ENCODE measurements at regions not wholly inside any gene's neighbourhood (a gene's known extent, or its start where the extent isn't known, plus 50 kb on each side); places are given as distances from the start of the nearest gene placed in this dataset.

- WGBS (ENCODE audit: low lambda C conversion rate), result 80% methylated on average over 5 of the region's 10 CpGs
- H3K79me2 ChIP-seq (ENCODE audit: insufficient read depth, low read length), result no peaks in the 10 kb centered on the region
- H3K4me2 ChIP-seq (ENCODE audit: low read depth, low read length), result no peak overlapping the region
- ATAC-seq, result no peak
- ChIA-PET POLR2A (no interaction called here), CTCF (ENCODE audit: low intra/inter-chr PET ratio, low total read pairs) (no interaction called here)
- intact Hi-C loops (cut with micrococcal nuclease; ENCODE audit: unreplicated experiment), result no loop called here
- no TSS peak for BruUV-seq (replicated peaks)
- TF ChIP-seq SUZ12 (IDR thresholded peaks at IDR 0.05; ENCODE audit: low read depth, low read length) (no peak), ZNF619 (CRISPR knock-in tag; IDR thresholded peaks at IDR 0.05) (no peak)
- no peak for FAIRE-seq
- H3K27me3 ChIP-seq (ENCODE audit: control insufficient read depth in 1 of 2, insufficient read depth in 2 of 2, low read length in 2 of 2), result peaks cover 0 to 23% of the 10 kb centered on the region in 2 experiments; a peak in 1 of 5 replicates
- H3K9ac ChIP-seq (ENCODE audit: insufficient read depth, low read depth, low read length), result no peak overlapping the region
- no peak overlapping the region for H3K4me3 ChIP-seq (replicated peaks in 1 of 3; ENCODE audit: insufficient read depth in 1 of 3, low read depth in 2 of 3, low read length in 3 of 3)
- in situ Hi-C loops (cut with HindIII; ENCODE audit: extremely low pct_ligation_motif_present, low pct_unique_long_range_greater_than_20kb), result no loop called here
- H3K9me3 ChIP-seq (ENCODE audit: low read length), result no peaks in the 10 kb centered on the region
- H3K4me1 ChIP-seq (ENCODE audit: insufficient read depth, low read length), result no peaks in the 10 kb centered on the region
- no peak overlapping the region for H2AFZ ChIP-seq (ENCODE audit: low read length)
- no peak for DNase-seq (ENCODE audit: low spot score)
- H4K20me1 ChIP-seq (ENCODE audit: insufficient read depth, low read length), result no peaks in the 10 kb centered on the region
- no peak overlapping the region for H3K27ac ChIP-seq (ENCODE audit: extremely low read length, insufficient read depth, low read length)
- no peaks in the 10 kb centered on the region for H3K36me3 ChIP-seq (replicated peaks in 1 of 2; ENCODE audit: control insufficient read depth in 1 of 2, insufficient read depth in 2 of 2, low read length in 2 of 2)
These were observed 137.1 kb upstream of the SMIM23 start for GRCh38 chr5:171648279-171649074.

- FAIRE-seq, result no peak
- Histone ChIP-seq H3K4me2 (ENCODE audit: low read depth, low read length) (no peak overlapping the region), H3K4me1 (ENCODE audit: insufficient read depth, low read length) (no peaks in the 10 kb centered on the region), H3K4me3 (replicated peaks in 1 of 3; ENCODE audit: insufficient read depth in 1 of 3, low read depth in 2 of 3, low read length in 3 of 3) (no peak overlapping the region), H3K9ac (ENCODE audit: insufficient read depth, low read depth, low read length) (no peak overlapping the region), H3K27ac (ENCODE audit: extremely low read length, insufficient read depth, low read length) (no peak overlapping the region), H4K20me1 (ENCODE audit: insufficient read depth, low read length) (no peaks in the 10 kb centered on the region), H3K9me3 (ENCODE audit: low read length) (no peaks in the 10 kb centered on the region), H3K27me3 (ENCODE audit: control insufficient read depth in 1 of 2, insufficient read depth in 2 of 2, low read length in 2 of 2) (peaks cover 0 to 23% of the 10 kb centered on the region in 2 experiments; a peak in 1 of 5 replicates), H3K36me3 (replicated peaks in 1 of 2; ENCODE audit: control insufficient read depth in 1 of 2, insufficient read depth in 2 of 2, low read length in 2 of 2) (no peaks in the 10 kb centered on the region), H3K79me2 (ENCODE audit: insufficient read depth, low read length) (no peaks in the 10 kb centered on the region), H2AFZ (ENCODE audit: low read length) (no peak overlapping the region)
- ChIA-PET CTCF (ENCODE audit: low intra/inter-chr PET ratio, low total read pairs) (no interaction called here), POLR2A (no interaction called here)
- TF ChIP-seq GZF1 (CRISPR knock-in tag; IDR thresholded peaks at IDR 0.05) (no peak), ZNF616 (CRISPR knock-in tag; IDR thresholded peaks at IDR 0.05; ENCODE audit: low read depth) (no peak), ZBTB38 (CRISPR knock-in tag; IDR thresholded peaks at IDR 0.05) (no peak), RERE (CRISPR knock-in tag; IDR thresholded peaks at IDR 0.05; ENCODE audit: low read depth) (no peak), NR2C2 (CRISPR knock-in tag; IDR thresholded peaks at IDR 0.05; ENCODE audit: borderline replicate concordance) (no peak), HOXA3 (CRISPR knock-in tag; IDR thresholded peaks at IDR 0.05) (no peak), ZNF740 (CRISPR knock-in tag; IDR thresholded peaks at IDR 0.05) (no peak), ZNF10 (CRISPR knock-in tag; IDR thresholded peaks at IDR 0.05; ENCODE audit: borderline replicate concordance, low read depth) (no peak), ZNF282 (IDR thresholded peaks at IDR 0.05; ENCODE audit: partially characterized antibody) (no peak), ZNF839 (CRISPR knock-in tag; IDR thresholded peaks at IDR 0.05; ENCODE audit: borderline replicate concordance) (no peak)
- no peak for DNase-seq (ENCODE audit: low spot score)
- no TSS peak for BruUV-seq (replicated peaks)
- intact Hi-C loops (cut with micrococcal nuclease; ENCODE audit: unreplicated experiment) (no loop called here), in situ Hi-C loops (cut with HindIII; ENCODE audit: extremely low pct_ligation_motif_present, low pct_unique_long_range_greater_than_20kb) (no loop called here)
- 33% methylated on average over 3 of the region's 3 CpGs for WGBS (ENCODE audit: low lambda C conversion rate)
- no peak for ATAC-seq
These were observed 136.6 kb upstream of the SMIM23 start for GRCh38 chr5:171649075-171649401.

Measured in HepG2 (cell line).